ENCODE measurements at regions not wholly inside any gene's neighbourhood (a gene's known extent, or its start where the extent isn't known, plus 50 kb on each side); places are given as distances from the start of the nearest gene placed in this dataset.
"Not testable (repeated sequence)": the region's sequence is repeated elsewhere in the genome, so short reads cannot be mapped to it uniquely, and the experiment has no call there.

GRCh38 chrX:136950211-136950610 is 69.7 kb upstream of the RBMX start:
- no peak overlapping the region for H3K4me3 ChIP-seq (ENCODE audit: control insufficient read depth, low read depth, low read length)
- DNase-seq (ENCODE audit: low read depth) = no peak
- TF ChIP-seq CTCF (IDR thresholded peaks at IDR 0.05; ENCODE audit: control insufficient read depth, insufficient read depth, low read depth, low read length, missing control alignments) = no peak

- H3K4me3 ChIP-seq (ENCODE audit: control insufficient read depth, low read depth, low read length) = no peak overlapping the region
- no peak for DNase-seq (ENCODE audit: low read depth)
- TF ChIP-seq CTCF (IDR thresholded peaks at IDR 0.05; ENCODE audit: control insufficient read depth, insufficient read depth, low read depth, low read length, missing control alignments) = no peak
Observed at GRCh38 chrX:136941396-136942337, 61.1 kb upstream of the RBMX start.

- no peak for TF ChIP-seq CTCF (IDR thresholded peaks at IDR 0.05; ENCODE audit: control insufficient read depth, insufficient read depth, low read depth, low read length, missing control alignments)
Observed at GRCh38 chrX:136936183-136936549, 55.6 kb upstream of the RBMX start.

GRCh38 chrX:136935533-136936182 is 55.1 kb upstream of the RBMX start:
- not testable (repeated sequence) for DNase-seq (ENCODE audit: low read depth); H3K4me3 ChIP-seq (ENCODE audit: control insufficient read depth, low read depth, low read length)

More at GRCh38 chrX:136936183-136936549, 55.6 kb upstream of the RBMX start:
- no peak overlapping the region for H3K4me3 ChIP-seq (ENCODE audit: control insufficient read depth, low read depth, low read length)
- no peak for DNase-seq (ENCODE audit: low read depth)

- not testable (repeated sequence) for H3K4me3 ChIP-seq (ENCODE audit: control insufficient read depth, low read depth, low read length); DNase-seq (ENCODE audit: low read depth)
Observed at GRCh38 chrX:136934652-136935051, 54.1 kb upstream of the RBMX start.

GRCh38 chrX:136933611-136934145 is 53.2 kb upstream of the RBMX start:
- H3K4me3 ChIP-seq (ENCODE audit: control insufficient read depth, low read depth, low read length) = no peak overlapping the region
- no peak for DNase-seq (ENCODE audit: low read depth)
- TF ChIP-seq CTCF (IDR thresholded peaks at IDR 0.05; ENCODE audit: control insufficient read depth, insufficient read depth, low read depth, low read length, missing control alignments) = no peak

- TF ChIP-seq CTCF (IDR thresholded peaks at IDR 0.05; ENCODE audit: control insufficient read depth, insufficient read depth, low read depth, low read length, missing control alignments) = no peak
- DNase-seq (ENCODE audit: low read depth) = no peak
- no peak overlapping the region for H3K4me3 ChIP-seq (ENCODE audit: control insufficient read depth, low read depth, low read length)
Observed at GRCh38 chrX:136931661-136932060, 51.1 kb upstream of the RBMX start.
